OCI-LY1 (cell line): ENCODE measurements at regions not wholly inside any gene's neighbourhood (a gene's known extent, or its start where the extent isn't known, plus 50 kb on each side); places are given as distances from the start of the nearest gene placed in this dataset.

Experiments
- H2AFZ ChIP-seq: fragments of 200-600 bp; sonication (generic), shearing (Covaris generic); 2 replicates; pipeline ENCODE4 v1.6.0; 2014; ENCODE audit warnings: antibody characterized with exemption, mild to moderate bottlenecking, low read length
- H3F3A ChIP-seq: fragments of 200-600 bp; sonication (generic), shearing (Covaris generic); 2 replicates; pipeline ENCODE4 v1.6.0; 2014; ENCODE audit warnings: mild to moderate bottlenecking, antibody characterized with exemption, low read length, moderate library complexity; ENCODE audit not compliant: insufficient read depth
- H3K27ac ChIP-seq: fragments of 200-600 bp; sonication (generic); 2 replicates; pipeline ENCODE4 v1.5.1; 2014; ENCODE audit warnings: low read length, mixed run types, mild to moderate bottlenecking, low read depth; ENCODE audit not compliant: poor library complexity, severe bottlenecking
- H3K27me3 ChIP-seq: fragments of 200-600 bp; sonication (generic); 2 replicates; pipeline ENCODE4 v1.6.0; 2014; ENCODE audit warnings: antibody characterized with exemption, mild to moderate bottlenecking, low read length, moderate library complexity; ENCODE audit not compliant: insufficient read depth
- H3K36me3 ChIP-seq: fragments of 200-600 bp; sonication (generic); 2 replicates; pipeline ENCODE4 v1.6.1; 2014; ENCODE audit warnings: mild to moderate bottlenecking, antibody characterized with exemption, low read length, moderate library complexity, mixed read lengths; ENCODE audit not compliant: insufficient read depth
- H3K4me1 ChIP-seq: fragments of 200-600 bp; sonication (generic); 2 replicates; pipeline ENCODE4 v1.5.1; 2014; ENCODE audit warnings: mild to moderate bottlenecking, low read length, moderate library complexity; ENCODE audit not compliant: insufficient read depth, severe bottlenecking
- H3K4me2 ChIP-seq: fragments of 200-600 bp; sonication (generic), shearing (Covaris generic); 2 replicates; pipeline ENCODE4 v1.6.1; 2014; ENCODE audit warnings: low read length
- H3K4me3 ChIP-seq: fragments of 200-600 bp; sonication (generic); 2 replicates; pipeline ENCODE4 v1.5.1; 2014; ENCODE audit warnings: low read length, low read depth, mild to moderate bottlenecking, mixed read lengths; ENCODE audit not compliant: poor library complexity, severe bottlenecking
- H3K79me2 ChIP-seq: fragments of 200-600 bp; shearing (Covaris generic); 2 replicates; pipeline ENCODE4 v1.6.1; 2016; ENCODE audit warnings: mixed run types, low read length, mixed read lengths; ENCODE audit not compliant: insufficient read depth
- H3K9ac ChIP-seq: fragments of 200-600 bp; sonication (generic), shearing (Covaris generic); 2 replicates; pipeline ENCODE4 v1.6.1; 2014; ENCODE audit warnings: mild to moderate bottlenecking, low read length, mixed read lengths
- H3K9me2 ChIP-seq: fragments of 200-600 bp; sonication (generic), shearing (Covaris generic); 2 replicates; pipeline ENCODE4 v1.6.1; 2014; ENCODE audit warnings: low read depth, mild to moderate bottlenecking, low read length, mixed read lengths
- H3K9me3 ChIP-seq: fragments of 200-600 bp; shearing (Covaris generic); 2 replicates; pipeline ENCODE4 v1.6.1; 2014; ENCODE audit warnings: low read length, mixed read lengths
- H4K20me1 ChIP-seq: fragments of 200-600 bp; sonication (generic), shearing (Covaris generic); 2 replicates; pipeline ENCODE4 v1.6.0; 2016; ENCODE audit warnings: mild to moderate bottlenecking, low read length; ENCODE audit not compliant: insufficient read depth
- EZH2 ChIP-seq: fragments of 200-600 bp; sonication (generic), shearing (Covaris generic); IDR thresholded peaks from 2 replicates; pipeline ENCODE4 v1.8.0; 2017; ENCODE audit warnings: borderline replicate concordance, mixed run types, mild to moderate bottlenecking, antibody characterized with exemption, low read length, moderate library complexity, mixed read lengths
- TF ChIP-seq, protein P1 (sequence below): fragments of 200-600 bp; sonication (generic), shearing (Covaris generic); IDR thresholded peaks from 2 replicates; pipeline ENCODE4 v1.5.1; 2017; ENCODE audit warnings: mild to moderate bottlenecking, antibody characterized with exemption, low read length, moderate library complexity, mixed read lengths

- Histone ChIP-seq H3K9me2 (no peaks in the 10 kb centered on the region), H3K4me1 (no peaks in the 10 kb centered on the region), H3K79me2 (no peaks in the 10 kb centered on the region), H3K4me2 (no peak overlapping the region), H3K36me3 (no peaks in the 10 kb centered on the region), H3K9ac (no peak overlapping the region), H3K27me3 (no peaks in the 10 kb centered on the region), H3K9me3 (no peaks in the 10 kb centered on the region), H3F3A (no peaks in the 10 kb centered on the region), H3K27ac (no peak overlapping the region), H3K4me3 (no peak overlapping the region), H2AFZ (no peak overlapping the region), H4K20me1 (no peaks in the 10 kb centered on the region)
- TF ChIP-seq EZH2, result no peak
- TF ChIP-seq, protein P1, sequence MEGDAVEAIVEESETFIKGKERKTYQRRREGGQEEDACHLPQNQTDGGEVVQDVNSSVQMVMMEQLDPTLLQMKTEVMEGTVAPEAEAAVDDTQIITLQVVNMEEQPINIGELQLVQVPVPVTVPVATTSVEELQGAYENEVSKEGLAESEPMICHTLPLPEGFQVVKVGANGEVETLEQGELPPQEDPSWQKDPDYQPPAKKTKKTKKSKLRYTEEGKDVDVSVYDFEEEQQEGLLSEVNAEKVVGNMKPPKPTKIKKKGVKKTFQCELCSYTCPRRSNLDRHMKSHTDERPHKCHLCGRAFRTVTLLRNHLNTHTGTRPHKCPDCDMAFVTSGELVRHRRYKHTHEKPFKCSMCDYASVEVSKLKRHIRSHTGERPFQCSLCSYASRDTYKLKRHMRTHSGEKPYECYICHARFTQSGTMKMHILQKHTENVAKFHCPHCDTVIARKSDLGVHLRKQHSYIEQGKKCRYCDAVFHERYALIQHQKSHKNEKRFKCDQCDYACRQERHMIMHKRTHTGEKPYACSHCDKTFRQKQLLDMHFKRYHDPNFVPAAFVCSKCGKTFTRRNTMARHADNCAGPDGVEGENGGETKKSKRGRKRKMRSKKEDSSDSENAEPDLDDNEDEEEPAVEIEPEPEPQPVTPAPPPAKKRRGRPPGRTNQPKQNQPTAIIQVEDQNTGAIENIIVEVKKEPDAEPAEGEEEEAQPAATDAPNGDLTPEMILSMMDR, result no peak
Measured at GRCh38 chr4:4719436-4719835, 140.0 kb upstream of the MSX1 start.

DNA sequence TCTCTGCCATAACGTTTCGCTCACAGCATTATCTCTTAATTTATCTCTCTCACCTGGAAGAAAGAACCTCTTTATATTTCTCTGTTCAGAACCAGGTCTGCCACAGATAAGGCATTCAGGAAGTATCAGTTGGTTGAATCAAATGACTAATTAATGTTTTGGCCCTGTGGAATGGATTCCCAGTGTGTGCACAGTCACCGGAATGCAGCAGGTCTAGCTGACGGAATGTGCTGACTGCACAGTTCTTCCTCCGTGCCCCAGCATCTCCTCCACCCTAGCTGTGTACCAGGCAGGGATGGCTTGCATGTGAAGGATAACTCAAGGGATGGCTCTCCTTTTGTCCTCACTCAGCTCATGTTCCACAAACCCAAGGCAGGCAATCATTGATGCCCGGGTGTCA is 141.8 kb upstream of the MSX1 start:
- H4K20me1 ChIP-seq, result no peaks in the 10 kb centered on the region
- no peak overlapping the region for H3K9ac ChIP-seq
- H3K9me3 ChIP-seq, result no peaks in the 10 kb centered on the region
- no peak overlapping the region for H3K4me3 ChIP-seq
- H3K27ac ChIP-seq, result no peak overlapping the region
- H3K36me3 ChIP-seq, result no peaks in the 10 kb centered on the region
- H3K4me2 ChIP-seq, result no peak overlapping the region
- no peak for TF ChIP-seq EZH2
- TF ChIP-seq, protein P1, result no peak
- no peaks in the 10 kb centered on the region for H3K4me1 ChIP-seq
- H3K9me2 ChIP-seq, result no peaks in the 10 kb centered on the region
- no peak overlapping the region for H2AFZ ChIP-seq
- H3K27me3 ChIP-seq, result no peaks in the 10 kb centered on the region
- H3F3A ChIP-seq, result no peaks in the 10 kb centered on the region
- no peaks in the 10 kb centered on the region for H3K79me2 ChIP-seq

- H3K9me2 ChIP-seq, result no peaks in the 10 kb centered on the region
- no peak overlapping the region for H3K4me3 ChIP-seq
- TF ChIP-seq EZH2, result no peak
- TF ChIP-seq, protein P1, result no peak
Measured at GRCh38 chr4:4714331-4714730, 145.1 kb upstream of the MSX1 start.

More at GRCh38 chr4:4714331-4714730, 145.1 kb upstream of the MSX1 start:
- Histone ChIP-seq H2AFZ (no peak overlapping the region), H3K4me1 (no peaks in the 10 kb centered on the region), H3K9me3 (no peaks in the 10 kb centered on the region), H3K9ac (no peak overlapping the region), H3F3A (no peaks in the 10 kb centered on the region), H4K20me1 (no peaks in the 10 kb centered on the region), H3K27ac (no peak overlapping the region), H3K79me2 (no peaks in the 10 kb centered on the region), H3K27me3 (no peaks in the 10 kb centered on the region), H3K4me2 (no peak overlapping the region), H3K36me3 (no peaks in the 10 kb centered on the region)
